ENCODE measurements at regions not wholly inside any gene's neighbourhood (a gene's known extent, or its start where the extent isn't known, plus 50 kb on each side); places are given as distances from the start of the nearest gene placed in this dataset.

DNA sequence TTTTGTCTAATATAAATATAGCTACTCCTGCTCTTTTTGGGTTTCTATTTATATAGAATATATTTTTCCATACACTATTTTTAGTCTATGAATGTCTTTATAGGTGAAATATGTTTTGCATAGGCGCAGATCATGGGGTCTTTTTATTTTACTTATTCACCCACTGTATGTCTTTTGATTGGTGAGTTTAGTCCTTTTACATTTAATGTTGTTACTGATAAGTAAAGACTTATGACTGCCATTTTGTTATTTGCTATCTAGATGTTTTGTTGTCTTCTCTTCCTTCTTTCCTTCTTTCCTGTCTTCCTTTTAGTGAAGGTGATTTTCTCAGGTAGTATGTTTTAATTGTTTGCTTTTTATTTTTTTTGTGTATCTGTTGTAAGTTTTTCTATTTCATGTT, 276.8 kb upstream of the CNTNAP2 start:
- TF ChIP-seq, protein P1, sequence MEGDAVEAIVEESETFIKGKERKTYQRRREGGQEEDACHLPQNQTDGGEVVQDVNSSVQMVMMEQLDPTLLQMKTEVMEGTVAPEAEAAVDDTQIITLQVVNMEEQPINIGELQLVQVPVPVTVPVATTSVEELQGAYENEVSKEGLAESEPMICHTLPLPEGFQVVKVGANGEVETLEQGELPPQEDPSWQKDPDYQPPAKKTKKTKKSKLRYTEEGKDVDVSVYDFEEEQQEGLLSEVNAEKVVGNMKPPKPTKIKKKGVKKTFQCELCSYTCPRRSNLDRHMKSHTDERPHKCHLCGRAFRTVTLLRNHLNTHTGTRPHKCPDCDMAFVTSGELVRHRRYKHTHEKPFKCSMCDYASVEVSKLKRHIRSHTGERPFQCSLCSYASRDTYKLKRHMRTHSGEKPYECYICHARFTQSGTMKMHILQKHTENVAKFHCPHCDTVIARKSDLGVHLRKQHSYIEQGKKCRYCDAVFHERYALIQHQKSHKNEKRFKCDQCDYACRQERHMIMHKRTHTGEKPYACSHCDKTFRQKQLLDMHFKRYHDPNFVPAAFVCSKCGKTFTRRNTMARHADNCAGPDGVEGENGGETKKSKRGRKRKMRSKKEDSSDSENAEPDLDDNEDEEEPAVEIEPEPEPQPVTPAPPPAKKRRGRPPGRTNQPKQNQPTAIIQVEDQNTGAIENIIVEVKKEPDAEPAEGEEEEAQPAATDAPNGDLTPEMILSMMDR (IDR thresholded peaks at IDR 0.05; ENCODE audit: low read length) = no peak
- TF ChIP-seq EZH2 (IDR thresholded peaks at IDR 0.05; ENCODE audit: borderline replicate concordance, low read length) = no peak

Data from OCI-LY1 (cell line).